ENCODE measurements at regions not wholly inside any gene's neighbourhood (a gene's known extent, or its start where the extent isn't known, plus 50 kb on each side); places are given as distances from the start of the nearest gene placed in this dataset.
"Not testable (repeated sequence)": the region's sequence is repeated elsewhere in the genome, so short reads cannot be mapped to it uniquely, and the experiment has no call there.

DNA sequence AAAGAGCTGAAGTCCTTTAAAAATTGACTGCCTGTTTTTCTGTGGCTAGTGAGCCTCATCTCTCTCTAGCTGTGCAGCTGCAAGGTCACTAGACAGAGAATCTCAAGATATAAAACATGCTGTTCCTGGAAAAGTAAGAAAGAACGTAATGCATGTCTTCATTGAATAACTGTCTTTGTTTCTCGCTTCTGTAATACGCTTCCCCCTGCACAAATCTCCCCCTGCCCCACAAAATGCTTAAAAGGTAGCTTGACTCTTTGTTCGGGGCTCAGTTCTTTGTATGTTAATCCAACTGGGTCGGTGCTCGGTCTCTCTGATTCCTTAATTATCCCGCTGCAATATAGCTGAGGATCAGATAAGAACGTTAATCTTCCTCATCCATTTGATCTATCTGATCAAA is 1495.9 kb upstream of the DDX18 start:
- DNase-seq (ENCODE audit: extremely low read depth, low read depth) = not testable (repeated sequence)

DNA sequence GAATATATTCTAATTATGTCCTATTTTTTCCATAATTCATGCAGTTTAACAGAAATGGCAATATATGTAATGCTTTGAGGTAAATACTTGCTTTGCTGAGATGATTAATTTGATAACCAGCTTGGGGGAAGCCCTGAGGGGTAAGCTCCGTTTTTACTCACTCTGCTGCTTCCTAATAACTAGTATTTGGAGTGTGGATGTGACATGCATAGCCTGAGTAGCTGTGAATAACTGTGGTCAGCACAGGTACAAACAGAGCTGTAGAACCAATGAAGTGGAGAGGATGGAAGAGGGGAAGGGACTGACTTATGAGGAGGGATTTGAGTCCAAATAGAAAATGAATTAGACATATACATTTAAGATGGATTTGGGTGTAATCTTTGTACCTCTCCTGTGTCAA is 1495.5 kb upstream of the DDX18 start:
- no peak for DNase-seq (ENCODE audit: extremely low read depth, low read depth)

DNA sequence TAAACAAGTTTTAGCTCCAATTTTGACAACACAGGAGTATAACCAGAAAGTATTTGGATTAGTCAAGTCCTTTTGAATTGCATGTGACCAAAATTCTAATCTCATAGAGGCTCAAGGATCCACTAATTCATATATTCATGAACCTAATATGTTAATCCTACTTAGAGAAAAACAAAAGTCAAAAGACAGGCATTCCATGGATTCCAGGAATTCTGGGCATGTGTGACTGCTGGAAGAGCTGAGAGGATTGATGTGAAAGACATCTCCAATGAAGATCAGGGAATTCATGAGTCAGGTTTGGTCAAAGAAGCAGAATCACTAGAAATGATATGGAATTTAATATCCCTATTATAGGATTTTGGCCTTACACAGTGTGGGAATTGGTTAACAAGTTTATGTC is 1494.6 kb upstream of the DDX18 start:
- no peak for DNase-seq (ENCODE audit: extremely low read depth, low read depth)

DNA sequence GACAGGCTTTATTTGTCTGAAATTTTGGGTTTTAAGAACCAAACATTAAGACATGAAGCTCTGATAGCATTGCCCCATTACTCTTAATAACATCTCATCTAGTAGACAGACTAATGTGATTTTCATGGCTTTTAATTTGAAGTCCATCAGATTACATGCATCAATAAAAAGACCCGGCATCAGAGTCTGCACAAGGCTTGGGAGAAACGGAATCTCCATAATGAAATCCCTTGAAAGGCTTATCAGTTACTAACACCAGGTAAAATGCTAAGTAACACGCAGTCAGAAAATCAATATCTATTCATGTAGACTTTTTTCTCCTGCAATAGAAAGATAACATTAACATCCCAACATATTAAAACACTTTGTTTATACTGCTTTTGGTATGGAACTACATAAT is 1485.2 kb upstream of the DDX18 start:
- DNase-seq (ENCODE audit: extremely low read depth, low read depth) = no peak

DNA sequence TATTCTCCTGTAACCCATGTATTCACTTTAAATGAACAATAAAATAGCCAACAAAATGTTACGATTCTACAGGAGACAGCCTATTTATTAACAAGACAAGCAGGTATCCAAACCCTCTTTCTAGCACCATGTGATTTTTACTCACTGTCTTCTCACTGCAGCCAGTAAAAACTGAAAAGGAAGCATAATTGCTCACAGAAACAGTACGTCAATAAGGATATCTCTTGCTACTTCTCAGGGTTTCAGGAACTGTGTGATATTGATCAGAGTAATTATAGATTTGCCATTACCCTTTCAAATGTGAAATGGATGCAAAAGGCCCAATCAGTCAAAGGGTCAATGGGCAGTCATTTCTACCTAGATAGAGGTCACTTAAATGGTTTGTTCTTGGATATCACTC is 1473.8 kb upstream of the DDX18 start:
- DNase-seq (ENCODE audit: extremely low read depth, low read depth) = no peak

DNA sequence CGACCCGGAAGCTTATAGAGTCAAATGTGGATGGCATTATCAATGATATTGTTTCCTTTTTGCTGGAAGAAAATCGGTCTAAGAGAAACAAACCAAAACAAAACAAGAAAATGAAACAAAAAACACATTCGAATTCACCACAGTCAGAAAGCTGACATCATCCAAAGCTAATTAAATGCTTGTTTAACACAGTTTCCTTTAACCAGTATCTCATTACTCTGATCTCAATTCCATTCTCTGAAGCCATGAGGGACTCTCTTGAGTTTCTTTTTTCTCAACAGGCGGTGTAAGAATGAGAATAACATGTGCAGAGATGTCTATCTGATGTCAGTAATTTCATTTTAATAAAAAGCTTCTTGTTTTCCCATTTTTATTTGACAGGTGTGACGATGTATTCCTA is 1448.3 kb upstream of the DDX18 start:
- DNase-seq (ENCODE audit: extremely low read depth, low read depth) = no peak

DNA sequence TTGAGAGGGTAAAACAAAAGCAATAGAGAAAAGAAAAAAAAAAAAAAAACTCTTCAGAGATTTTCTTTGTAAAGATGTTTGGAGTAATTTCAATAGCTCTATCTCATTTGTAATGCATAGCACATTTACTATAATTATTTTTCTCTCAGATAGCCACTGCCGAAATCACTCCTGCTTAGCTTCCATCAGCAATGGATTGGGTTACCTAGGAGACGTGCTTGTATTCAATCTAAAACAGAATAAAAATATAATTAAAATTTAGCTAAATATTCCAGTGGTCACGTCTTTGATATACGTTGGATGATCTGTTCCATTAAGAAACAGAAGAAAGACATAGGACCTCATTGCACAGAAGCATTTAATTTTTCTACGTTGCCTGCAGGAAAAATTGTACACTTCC is 1435.7 kb upstream of the DDX18 start:
- DNase-seq (ENCODE audit: extremely low read depth, low read depth) = no peak

DNA sequence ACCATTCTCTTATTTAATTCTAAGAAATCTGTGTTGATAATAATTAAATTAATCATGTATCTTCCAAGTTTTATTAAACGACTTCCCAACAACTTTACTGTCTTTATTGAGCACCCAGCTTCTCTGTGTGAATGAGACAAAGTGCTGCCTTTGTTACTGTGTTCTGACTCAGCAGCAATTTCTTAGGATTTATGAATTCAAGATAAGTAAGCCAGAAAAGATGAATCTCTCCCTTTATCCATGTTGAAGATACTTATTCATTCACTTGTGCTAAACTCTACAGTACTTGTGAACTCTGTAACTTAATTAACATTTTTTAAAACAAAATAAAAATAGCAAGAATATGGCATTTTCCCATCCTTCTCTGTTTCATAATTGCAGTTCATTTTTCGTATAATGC is 1403.3 kb upstream of the DDX18 start:
- no peak for DNase-seq (ENCODE audit: extremely low read depth, low read depth)

DNA sequence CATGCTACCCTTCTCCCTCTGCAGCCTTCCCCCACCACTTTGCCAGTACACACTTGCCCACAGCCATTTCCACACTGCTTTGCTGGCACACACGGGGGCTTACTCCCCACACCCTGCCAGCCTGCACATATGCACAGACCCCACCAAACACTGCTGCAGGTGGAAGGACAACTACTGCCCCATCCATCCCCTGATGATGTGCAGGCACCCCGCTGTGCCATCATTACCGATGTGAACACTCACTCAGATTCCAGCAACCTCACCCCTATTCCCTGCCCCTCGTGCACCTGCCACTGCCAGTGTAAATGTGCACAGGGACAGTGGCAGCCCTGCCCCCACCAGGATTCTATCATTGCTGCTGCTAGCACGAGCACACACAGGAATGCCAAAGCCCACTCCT is 1400.8 kb upstream of the DDX18 start:
- DNase-seq (ENCODE audit: extremely low read depth, low read depth) = no peak

DNA sequence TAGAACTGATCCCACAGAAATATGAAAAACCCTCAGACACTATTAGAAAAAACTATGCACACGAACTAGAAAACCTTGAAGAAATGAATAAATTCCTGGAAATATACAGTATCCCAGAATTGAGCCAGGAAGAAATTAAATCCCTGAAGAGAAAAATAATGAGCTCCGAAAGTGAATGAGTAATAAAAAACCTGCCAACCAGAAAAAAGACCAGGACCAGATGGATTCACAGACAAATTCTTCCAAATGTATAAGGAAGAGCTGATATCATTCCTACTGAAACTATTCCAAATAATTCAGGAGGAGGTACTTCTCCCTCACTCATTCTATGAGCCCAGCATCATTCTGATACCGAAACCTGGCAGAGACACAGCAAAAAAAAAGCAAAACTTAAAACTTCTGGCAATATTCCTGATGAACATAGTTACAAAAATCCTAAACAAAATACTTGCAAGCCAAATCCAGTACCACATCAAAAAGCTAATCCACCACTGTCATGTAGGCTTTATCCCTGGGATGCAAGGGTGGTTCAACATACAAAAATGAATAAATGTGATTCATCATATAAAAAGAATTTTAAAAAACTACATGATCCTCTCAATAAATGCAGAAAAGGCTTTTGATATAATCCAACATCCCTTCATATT is 1397.6 kb upstream of the DDX18 start:
- no peak for DNase-seq (ENCODE audit: extremely low read depth, low read depth)

DNA sequence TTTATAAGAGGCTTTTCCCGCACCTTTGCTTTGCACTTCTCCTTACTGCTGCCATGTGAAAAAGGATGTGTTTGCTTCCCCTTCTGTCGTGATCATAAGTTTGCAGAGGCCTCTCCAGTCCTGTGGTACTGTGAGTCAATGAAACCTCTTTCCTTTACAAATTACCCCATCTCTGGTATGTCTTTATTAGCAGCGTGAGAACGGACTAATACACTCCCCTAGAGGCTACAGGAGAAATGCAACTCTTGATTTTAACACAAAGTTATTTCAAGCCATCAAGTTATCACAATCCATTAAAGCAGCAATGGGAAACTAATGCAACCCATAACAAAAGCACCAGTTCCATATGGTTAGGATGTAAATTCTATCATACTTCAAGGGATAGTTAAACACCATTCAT is 1378.8 kb upstream of the DDX18 start:
- DNase-seq (ENCODE audit: extremely low read depth, low read depth) = no peak

DNA sequence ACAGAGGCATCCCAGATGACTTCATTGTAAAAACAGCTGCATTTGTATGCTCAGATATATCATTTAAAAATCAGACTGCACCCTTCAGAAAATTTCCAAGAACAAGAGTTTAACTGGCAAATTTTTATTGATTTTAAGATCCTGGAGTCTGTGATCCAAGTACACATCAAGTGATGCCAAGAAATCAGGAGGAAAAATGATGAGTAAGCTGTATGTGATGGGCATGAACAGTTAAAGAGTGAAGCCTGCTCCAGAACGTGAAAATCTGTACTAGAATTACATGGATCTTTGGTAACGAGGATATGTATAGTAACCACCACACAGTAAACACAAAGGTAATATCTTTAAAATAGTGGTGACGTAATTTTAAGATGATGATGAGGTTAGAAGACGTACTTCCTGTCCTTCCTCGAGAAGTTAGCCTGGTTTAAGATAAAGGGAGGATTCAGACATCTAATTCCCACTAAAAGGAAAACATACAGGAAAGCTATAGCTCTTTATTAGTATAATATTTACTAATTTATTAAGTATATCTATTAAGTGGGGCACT is 1374.3 kb upstream of the DDX18 start:
- no peak for DNase-seq (ENCODE audit: extremely low read depth, low read depth)

DNA sequence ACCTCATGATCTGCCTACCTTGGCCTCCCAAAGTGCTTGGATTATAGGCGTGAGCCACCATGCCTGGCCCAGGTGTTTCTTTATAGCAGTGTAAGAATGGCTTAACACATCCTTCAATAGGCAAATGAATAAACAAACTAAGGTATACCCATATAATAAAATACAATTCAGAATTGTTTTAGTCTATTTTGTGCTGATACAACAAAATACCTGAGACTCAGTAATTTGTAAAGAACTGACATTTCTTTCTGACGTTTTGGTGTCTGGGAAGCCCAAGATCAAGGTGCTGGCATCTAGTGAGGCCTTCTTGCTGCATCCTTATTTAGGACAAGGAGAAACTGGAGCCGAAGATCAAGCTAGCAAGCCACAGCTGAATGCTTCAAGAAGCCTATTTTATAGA is 1372.1 kb upstream of the DDX18 start:
- DNase-seq (ENCODE audit: extremely low read depth, low read depth) = no peak

DNA sequence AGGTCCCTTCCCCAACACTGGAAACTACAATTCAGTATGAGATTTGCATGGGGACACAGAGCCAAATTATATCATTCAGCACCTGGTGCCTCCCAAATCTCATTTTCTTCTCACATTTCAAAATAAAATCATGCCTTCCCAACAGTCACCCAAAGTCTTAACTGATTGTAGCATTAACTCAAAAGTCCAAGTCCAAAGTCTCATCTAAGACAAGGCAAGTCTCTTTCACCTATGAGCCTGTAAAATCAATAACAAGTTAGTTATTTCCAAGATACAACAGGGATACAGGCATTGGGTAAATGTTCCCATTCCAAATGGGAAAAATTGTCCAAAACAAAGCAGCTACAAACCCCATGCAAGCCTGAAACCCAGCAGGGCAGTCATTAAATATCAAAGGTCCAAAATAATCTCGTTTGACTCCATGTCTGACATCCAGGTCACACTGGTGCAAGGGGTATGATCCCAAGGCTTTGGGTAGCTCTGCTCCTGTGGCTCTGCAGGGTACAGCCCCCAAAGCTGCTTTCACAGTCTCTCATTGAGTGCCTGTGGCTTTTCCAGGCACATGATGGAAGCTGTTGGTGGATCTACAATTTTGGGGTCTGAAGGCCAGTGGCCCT is 1370.1 kb upstream of the DDX18 start:
- DNase-seq (ENCODE audit: extremely low read depth, low read depth) = no peak

DNA sequence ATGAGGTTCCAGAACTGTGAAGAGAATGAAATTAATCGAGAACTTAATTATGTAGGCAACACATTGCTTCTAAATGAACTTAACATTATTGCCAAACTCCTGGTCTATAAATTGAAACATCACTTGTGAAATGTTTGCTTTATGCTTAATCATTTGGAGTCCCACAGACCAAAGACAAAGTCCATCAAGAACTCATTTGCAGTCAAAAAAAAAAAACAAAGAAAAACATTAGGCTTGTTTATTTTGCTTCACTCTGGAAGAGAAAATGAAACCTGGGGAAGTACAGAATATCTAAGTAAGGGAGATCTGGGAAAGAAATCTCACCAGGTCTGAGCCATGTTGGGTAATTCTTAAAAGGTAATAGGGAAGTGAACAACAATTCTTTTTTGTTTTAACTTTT is 1363.5 kb upstream of the DDX18 start:
- no peak for DNase-seq (ENCODE audit: extremely low read depth, low read depth)

DNA sequence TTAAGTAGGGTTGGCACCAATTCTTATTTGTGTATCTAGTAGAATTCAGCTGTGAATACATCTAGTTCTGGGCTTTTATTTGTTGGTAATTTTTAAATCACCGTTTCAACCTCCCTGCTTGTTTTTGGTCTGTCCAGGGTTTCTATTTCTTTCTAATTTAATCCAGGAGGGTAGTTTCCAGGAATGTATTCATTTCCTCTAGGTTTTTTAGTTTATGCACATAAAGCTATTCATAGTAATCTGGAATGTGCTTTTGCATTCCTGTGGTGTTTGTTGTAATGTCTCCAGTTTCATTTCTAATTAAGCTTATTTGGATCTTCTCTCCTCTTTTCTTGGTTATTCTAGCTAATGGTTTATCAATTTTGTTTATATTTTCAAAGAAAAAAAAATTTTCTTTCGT is 1361.8 kb upstream of the DDX18 start:
- DNase-seq (ENCODE audit: extremely low read depth, low read depth) = no peak

DNA sequence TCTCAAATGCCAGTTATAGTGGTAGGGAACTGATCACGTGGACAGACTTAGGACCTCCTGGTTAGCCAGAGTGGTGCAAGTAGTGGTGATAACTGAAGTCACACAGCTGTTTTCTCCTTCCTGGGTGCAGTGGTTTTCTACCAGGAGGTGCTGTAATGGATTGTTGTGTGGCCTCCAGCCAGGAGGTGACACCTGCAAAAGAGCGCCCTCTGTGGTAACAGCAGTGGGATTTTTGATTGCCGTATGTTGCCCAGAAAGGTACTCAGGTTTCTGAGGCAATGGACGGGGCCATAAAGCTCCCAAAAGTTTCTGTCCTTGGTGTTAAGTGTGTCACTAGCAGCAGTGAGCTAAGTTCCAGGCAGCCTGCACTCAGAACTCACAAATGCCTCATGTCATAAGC is 1358.1 kb upstream of the DDX18 start:
- DNase-seq (ENCODE audit: extremely low read depth, low read depth) = no peak

DNA sequence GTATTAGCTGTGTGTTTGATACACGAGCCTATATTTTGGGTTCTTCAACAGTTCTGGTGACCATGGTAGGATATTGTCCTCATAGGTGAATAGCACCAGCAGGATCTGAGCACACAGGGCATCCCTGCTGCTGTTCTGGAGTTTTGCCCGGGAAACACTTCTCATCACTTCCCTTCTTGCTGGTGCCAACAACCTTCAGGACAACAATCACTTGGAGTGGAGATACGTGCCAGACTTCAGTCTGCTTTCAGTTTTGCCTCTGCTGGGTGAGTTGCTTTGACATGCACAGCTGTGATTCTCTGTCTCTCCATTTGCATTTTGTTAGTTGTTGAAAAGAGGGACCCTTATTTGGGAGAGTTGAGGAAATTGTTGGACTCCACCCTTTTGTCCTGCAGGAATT is 1347.2 kb upstream of the DDX18 start:
- no peak for DNase-seq (ENCODE audit: extremely low read depth, low read depth)

DNA sequence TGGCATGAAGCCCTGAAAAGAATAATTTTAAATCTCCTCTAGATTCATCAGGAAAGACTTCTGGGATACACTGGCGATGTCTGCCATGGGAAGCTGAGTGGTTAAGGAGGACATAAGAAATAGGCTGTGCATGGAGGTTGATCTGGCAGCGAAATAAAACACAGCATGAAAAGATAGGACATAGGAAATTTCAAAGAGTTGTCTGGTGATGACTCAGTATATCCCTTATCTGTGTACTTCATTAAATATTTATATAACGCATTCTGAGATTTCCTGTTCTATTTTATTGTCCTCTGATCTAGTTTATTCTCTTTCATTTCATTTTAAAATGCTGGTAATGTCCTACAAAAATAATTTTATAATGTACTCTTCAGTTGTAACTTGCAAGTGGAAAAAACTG is 1337.3 kb upstream of the DDX18 start:
- DNase-seq (ENCODE audit: extremely low read depth, low read depth) = no peak

DNA sequence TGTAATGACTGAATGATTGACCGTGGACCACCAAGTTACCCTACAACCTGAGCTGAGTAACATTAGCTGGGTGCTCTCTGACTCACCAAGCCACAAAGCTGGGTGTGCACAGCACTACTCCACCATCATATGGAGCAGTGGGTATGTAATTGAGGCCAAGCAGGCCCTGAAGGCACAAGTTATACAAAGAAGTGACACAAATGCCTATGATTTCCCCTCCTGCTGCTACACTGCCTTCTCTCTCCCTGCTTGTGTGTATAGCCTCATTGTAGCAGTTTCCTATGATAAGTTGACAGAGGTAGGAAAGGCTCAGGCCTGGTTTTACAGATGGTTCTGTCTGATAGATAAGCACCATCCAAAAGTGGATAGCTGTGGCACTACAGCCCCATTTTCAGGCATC is 1327.2 kb upstream of the DDX18 start:
- no peak for DNase-seq (ENCODE audit: extremely low read depth, low read depth)

DNA sequence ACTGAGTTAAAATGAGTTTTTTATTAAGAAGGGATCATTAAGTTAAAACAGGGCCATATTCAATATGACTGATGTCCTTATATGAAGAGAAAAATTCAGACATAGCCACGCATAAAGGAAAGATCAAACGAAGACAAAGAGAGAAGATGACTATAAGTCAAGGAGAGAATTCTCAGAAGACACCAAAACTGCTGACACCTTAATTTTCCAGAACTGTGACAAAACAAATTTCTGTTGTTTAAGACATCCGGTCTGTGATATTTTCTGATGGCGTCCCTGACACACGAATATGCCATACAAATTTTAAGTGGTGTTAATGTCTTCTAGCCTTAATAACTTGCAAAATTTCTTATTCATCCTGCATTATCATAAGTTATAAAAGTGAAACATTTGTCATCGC is 1325.2 kb upstream of the DDX18 start:
- no peak for DNase-seq (ENCODE audit: extremely low read depth, low read depth)

DNA sequence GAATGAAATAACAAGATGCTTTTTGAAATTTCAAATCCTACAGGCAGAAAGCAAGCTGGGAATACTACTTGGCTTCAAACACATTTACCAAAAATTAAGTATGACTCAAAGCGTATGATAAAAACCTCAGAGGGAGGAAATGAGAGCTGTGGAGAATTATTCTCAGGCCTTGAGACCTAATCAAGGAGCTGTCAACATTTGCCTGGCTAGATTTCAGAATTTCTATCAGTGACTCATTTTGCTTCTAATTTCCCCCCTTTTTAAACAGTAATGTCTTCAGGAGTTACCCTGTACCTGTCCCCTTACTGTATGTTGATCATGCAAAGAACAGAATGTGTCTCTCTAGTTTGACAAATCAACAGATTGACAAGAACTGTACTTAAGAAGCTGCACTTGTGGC is 1324.5 kb upstream of the DDX18 start:
- no peak for DNase-seq (ENCODE audit: extremely low read depth, low read depth)

Data from NCI-H460 (cell line).